CD4-positive, alpha-beta T cell treated with Interleukin-6 at 100 ng/mL for 8 hours (primary cell): ENCODE measurements at regions not wholly inside any gene's neighbourhood (a gene's known extent, or its start where the extent isn't known, plus 50 kb on each side); places are given as distances from the start of the nearest gene placed in this dataset.
"Not testable (repeated sequence)": the region's sequence is repeated elsewhere in the genome, so short reads cannot be mapped to it uniquely, and the experiment has no call there.

Experiments used
- DNase-seq: peaks from one replicate; pipeline ENCODE4 v3.0.0-alpha.2; 2020; ENCODE audit warnings: mixed read lengths, low spot score

DNA sequence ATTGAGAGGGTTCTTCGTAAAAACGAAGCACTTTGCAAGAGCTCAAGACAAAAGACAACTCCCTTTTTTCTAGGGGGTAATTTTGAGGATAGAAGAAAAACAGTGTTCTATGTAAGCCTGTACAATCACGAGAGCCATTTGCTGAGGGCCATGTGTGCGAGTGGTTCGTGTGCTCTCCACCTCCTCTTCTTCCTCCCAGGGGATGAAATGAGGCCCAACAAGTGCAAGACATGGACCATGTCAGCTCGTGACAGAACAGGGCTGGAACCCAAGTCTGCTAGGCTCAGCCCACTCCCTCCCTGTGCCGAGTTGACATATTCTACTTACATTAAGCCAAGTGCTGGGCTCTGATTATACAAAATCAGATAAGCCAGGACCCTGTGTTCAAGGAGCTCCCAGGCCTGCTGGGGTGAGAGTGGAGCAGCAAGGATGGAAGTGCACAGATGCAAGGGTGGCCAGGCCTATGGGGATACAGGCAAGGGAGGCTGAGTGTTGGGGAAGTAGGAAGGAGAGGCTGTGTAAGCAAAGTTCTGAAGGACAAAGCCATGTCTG lies 97.9 kb upstream of the MSX2 start:
- no peak for DNase-seq

GRCh38 chr5:174636094-174636493 lies 88.3 kb upstream of the MSX2 start:
- no peak for DNase-seq

DNA sequence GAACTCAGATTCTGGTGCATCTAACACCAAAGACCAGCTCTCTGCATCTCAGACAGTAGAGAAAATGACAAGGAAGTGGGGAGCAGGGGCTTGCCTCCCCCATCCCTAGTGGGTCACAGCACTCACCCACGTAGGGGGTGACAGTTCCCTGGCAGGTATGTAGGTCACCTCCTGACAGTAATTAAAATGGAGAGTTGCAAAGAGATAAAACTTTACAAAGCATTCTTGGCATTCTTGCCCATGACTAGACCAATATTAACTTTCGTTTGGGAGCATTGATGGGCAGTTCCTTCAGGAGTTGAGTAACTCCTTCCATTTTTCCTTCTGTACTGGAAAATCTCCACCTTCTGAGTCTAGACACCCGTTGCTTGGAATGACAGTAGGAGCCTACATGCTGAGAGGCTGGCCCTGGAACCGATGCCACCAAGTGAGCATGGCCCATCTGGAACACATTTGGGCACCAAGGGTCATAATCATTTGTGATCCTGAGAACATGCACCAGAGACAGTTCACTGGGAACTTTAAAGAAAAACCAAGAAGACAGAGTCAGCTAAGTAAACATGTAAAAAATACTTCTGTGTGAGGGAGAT lies 81.5 kb upstream of the MSX2 start:
- DNase-seq: no peak

DNA sequence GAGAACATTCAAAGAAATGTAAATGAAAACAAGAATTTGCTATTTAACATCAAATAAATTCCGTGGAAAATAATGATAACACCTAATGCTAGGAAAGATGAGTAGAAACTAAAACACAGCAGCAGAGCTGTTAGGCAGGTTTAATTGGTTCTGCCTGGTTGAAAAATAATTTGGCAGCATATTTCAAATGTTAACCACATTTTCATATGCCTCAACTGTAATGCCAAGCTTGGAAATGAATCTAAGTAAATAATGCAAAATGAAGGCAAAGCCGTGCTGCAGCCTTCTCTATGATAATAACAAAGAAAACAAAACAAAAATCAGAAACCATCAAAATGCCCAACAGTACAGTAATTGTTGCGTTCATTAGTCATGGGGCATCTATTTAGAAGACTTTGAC lies 79.9 kb upstream of the MSX2 start:
- DNase-seq: no peak

GRCh38 chr5:174644923-174645322 lies 79.5 kb upstream of the MSX2 start:
- no peak for DNase-seq

- DNase-seq: no peak
Observed at GRCh38 chr5:174645677-174646076, 78.7 kb upstream of the MSX2 start.

DNA sequence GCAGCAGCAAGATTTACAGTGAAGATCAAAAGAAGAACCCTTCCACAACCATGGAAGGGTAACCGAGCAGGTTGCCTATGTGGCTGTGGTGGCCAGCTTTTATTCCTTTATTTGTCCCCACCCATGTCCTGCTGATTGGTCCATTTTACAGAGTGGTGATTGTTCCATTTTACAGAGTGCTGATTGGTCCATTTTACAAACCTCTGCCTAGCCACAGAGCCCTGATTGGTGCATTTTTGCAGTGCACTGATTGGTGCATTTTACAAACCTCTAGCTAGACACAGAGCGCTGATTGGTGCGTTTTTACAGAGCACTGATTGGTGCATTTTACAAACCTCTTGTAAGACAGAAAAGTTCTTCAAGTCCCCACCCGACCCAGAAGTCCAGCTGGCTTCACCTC lies 75.8 kb upstream of the MSX2 start:
- DNase-seq: not testable (repeated sequence)

DNA sequence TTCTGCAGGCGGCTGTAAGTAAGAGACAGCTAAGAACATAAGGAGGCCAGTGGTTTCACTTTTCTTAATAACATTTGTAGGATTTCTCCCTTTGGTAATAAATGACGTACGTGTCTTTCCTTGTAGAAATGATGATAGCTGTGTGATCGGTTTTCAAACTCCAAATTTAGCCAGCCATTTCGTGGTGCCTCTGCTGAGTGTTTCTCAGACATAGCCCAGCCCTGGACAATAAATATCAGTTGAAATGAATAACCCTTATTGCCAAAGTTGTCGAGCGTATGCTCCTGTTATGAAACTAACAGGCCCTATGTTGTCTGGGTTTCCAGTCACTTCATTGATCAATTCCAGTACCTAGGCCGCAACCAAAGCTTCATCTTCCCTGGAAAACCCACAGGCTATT lies 75.0 kb upstream of the MSX2 start:
- DNase-seq: no peak

DNA sequence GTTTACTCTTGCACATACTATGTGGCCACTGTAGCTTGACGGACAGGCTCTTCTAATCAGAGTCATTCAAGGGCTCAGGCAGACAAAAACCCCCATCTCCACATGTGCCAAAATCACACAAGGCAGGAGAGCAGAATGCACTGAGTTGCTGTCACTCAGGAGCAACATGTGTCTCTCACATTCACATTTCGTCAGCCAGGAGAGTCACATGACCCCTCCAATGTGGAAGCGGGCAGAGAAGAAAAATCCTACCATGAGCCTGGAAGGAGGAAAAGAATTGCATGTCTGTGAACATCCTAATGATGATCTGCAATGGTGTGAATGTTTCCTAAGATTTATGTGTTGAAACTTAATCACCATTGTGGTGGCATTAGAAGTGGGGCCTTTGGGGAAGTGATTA lies 69.9 kb upstream of the MSX2 start:
- DNase-seq: no peak

- no peak for DNase-seq
Observed at GRCh38 chr5:174655351-174655750, 69.0 kb upstream of the MSX2 start.

DNA sequence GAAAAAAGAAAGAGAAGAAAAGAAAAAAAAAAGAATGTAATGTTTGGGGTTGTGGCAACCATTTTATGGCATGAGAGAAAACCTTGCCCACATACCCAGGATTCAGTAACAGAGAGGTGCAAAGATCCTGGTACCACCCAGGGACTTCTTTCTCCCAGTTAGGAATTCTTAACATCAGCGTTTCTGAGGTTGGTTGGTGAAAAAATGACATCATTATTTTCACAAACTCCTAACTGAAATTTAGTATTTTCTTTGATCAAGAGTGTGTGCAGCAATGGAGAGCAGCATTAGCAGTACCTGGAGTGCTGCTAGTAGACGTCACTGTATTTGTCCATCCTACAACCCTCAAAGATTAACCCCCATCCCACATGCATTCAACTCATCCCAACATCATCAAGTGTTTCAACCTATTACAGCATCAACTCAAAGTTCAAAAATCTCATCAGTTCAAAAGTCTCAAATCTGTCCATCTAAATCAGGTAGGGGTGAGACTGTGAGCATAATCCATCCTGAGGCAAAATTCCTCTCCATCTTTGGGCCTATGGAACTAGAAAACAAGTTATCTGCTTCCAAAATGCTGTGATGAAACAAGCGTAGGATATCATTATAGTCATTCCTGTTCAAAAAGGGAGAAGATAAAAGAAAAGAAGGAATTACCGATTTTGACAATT lies 60.1 kb upstream of the MSX2 start:
- DNase-seq: no peak

DNA sequence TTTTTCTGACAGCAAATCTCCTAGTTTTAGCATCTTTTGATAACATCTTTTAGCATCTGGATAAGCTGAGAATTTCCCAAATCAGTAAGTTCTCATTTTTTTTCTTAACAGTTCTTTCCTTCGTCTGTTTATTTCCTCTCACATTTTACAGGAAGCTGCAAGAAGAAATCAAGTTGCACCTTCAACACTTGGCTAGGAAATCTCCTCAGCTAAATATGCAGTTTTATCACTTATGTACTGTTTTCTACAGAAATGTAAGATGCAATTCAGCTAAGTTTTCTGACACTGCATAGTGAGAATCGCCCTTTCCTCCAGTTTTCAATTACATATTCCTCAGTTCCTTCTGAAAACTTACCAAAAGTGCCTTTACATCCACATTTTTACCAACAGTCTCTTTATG lies 59.0 kb upstream of the MSX2 start:
- DNase-seq: no peak

DNA sequence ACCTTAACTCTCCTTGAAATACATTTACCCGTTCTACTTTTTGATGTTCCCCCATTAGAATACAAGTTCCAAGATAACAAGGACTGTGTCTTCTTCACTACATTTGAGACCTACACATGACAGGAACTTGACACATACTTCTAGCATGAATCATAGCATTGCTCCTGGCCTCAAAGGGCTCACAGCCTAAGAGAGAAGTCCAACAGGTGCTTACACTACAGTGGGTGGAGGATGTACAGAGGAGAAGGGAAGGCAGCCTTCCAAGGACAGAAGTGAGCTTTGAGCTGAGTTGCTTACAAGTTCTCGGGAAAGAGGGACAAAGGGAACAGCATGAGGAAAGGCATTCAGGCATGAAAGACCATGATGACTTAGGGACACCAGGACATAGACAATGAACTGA lies 56.9 kb upstream of the MSX2 start:
- no peak for DNase-seq

DNA sequence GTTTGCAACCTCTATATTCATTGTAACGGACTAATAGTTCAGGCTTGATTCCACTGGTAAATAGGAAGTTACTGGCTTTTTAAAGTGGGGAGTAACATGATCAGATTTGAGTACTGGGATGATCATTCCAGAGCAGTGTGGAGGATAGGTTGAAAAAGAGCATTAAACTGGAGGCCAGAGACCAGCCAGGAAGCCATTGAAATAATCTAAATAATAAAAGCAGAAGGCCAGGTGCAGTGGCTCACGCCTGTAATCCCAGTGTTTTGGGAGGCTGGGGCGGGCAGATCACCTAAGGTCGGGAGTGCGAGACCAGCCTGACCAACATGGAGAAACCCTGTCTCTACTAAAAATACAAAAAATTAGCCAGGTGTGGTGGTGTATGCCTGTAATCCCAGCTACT lies 56.0 kb upstream of the MSX2 start:
- no peak for DNase-seq
